Peyer's patch (tissue), 4 donors: ENCODE measurements at regions not wholly inside any gene's neighbourhood (a gene's known extent, or its start where the extent isn't known, plus 50 kb on each side); places are given as distances from the start of the nearest gene placed in this dataset.
"Not testable (repeated sequence)": the region's sequence is repeated elsewhere in the genome, so short reads cannot be mapped to it uniquely, and the experiment has no call there.

Experiments
- DNase-seq, 3 donors: peaks; one replicate each; pipeline ENCODE4 v3.0.0-alpha.2; 2017 to 2019
- H3K27ac ChIP-seq, 4 donors: fragments of 200-600 bp; sonication (generic); one replicate each; pipeline ENCODE4 v1.5.1; 2016 to 2019
- H3K27me3 ChIP-seq, 2 donors: fragments of 200-600 bp; sonication (generic); one replicate each; pipeline ENCODE4 v1.5.1; 2019
- H3K36me3 ChIP-seq, 3 donors: fragments of 200-600 bp; sonication (generic); one replicate each; pipeline ENCODE4 v1.5.1; 2016 to 2019
- H3K4me1 ChIP-seq, 4 donors: fragments of 200-600 bp; sonication (generic); one replicate each; pipeline ENCODE4 v1.5.1; 2016 to 2019
- H3K4me3 ChIP-seq, 4 donors: fragments of 200-600 bp; sonication (generic); 1 replicate in 3 of 4; 2 replicates in 1 of 4; pipeline ENCODE4 v1.5.1; 2016 to 2019; ENCODE audit warnings: mild to moderate bottlenecking in 1 of 4
- H3K9me3 ChIP-seq, 4 donors: fragments of 200-600 bp; sonication (generic); one replicate each; pipeline ENCODE4 v1.5.1; 2016 to 2019; ENCODE audit warnings: mild to moderate bottlenecking in 1 of 4
- CTCF ChIP-seq, 6 experiments: fragments of 450-650 bp in 4 of 6; fragments of 200-600 bp in 2 of 6; sonication (generic) in 1 of 6; IDR thresholded peaks; one replicate each; pipeline ENCODE4 v1.5.1; 2017 to 2019; ENCODE audit warnings: antibody characterized with exemption in 6 of 6, mild to moderate bottlenecking in 3 of 6, moderate library complexity in 1 of 6
- POLR2A ChIP-seq, 2 donors: fragments of 450-650 bp; IDR thresholded peaks; one replicate each; pipeline ENCODE4 v1.5.1; 2017; ENCODE audit warnings: antibody characterized with exemption in 2 of 2, mild to moderate bottlenecking in 2 of 2, moderate library complexity in 2 of 2

- Histone ChIP-seq H3K4me3 (no peak overlapping the region), H3K9me3 (peaks cover 0 to 27% (median 12%) of the 10 kb centered on the region in 4 donors), H3K4me1 (peaks cover 0 to 8% (median 0%) of the 10 kb centered on the region in 4 donors), H3K36me3 (no peaks in the 10 kb centered on the region), H3K27me3 (no peaks in the 10 kb centered on the region), H3K27ac (no peak overlapping the region)
- DNase-seq, result peak in 2 of 3 donors; percentile 39 to 43
- TF ChIP-seq CTCF (IDR thresholded peaks at IDR 0.05), result no peak
- no peak for TF ChIP-seq POLR2A (IDR thresholded peaks at IDR 0.05)
Measured at GRCh38 chr15:20344601-20345400, 196.8 kb downstream of the GOLGA6L6 start.

GRCh38 chr15:20343395-20344211 is 198.0 kb downstream of the GOLGA6L6 start:
- H3K27ac ChIP-seq, H3K27me3 ChIP-seq, H3K4me1 ChIP-seq, H3K4me3 ChIP-seq, H3K36me3 ChIP-seq: not testable (repeated sequence)
- peaks cover 0 to 27% (median 12%) of the 10 kb centered on the region in 4 donors for H3K9me3 ChIP-seq
- peak; percentile 17 to 55 (median 47) for DNase-seq

- DNase-seq, result peak; percentile 15 to 47 (median 34)
- H3K27me3 ChIP-seq, H3K27ac ChIP-seq, H3K36me3 ChIP-seq, H3K4me3 ChIP-seq, H3K4me1 ChIP-seq: not testable (repeated sequence)
- peaks cover 0 to 27% (median 12%) of the 10 kb centered on the region in 4 donors for H3K9me3 ChIP-seq
Measured at GRCh38 chr15:20342601-20343394, 198.8 kb downstream of the GOLGA6L6 start.

- TF ChIP-seq CTCF (IDR thresholded peaks at IDR 0.05) (no peak), POLR2A (IDR thresholded peaks at IDR 0.05) (no peak)
- Histone ChIP-seq H3K4me3 (no peak overlapping the region), H3K27me3 (no peaks in the 10 kb centered on the region), H3K9me3 (peaks cover 0 to 27% (median 10%) of the 10 kb centered on the region in 4 donors), H3K36me3 (no peaks in the 10 kb centered on the region), H3K4me1 (peaks cover 0 to 8% (median 0%) of the 10 kb centered on the region in 4 donors), H3K27ac (no peak overlapping the region)
- peak; percentile 76 to 79 (median 78) for DNase-seq
Measured at GRCh38 chr15:20341901-20342600, 199.5 kb downstream of the GOLGA6L6 start.

GRCh38 chr15:20340931-20341661 is 200.5 kb downstream of the GOLGA6L6 start:
- Histone ChIP-seq H3K27me3 (no peaks in the 10 kb centered on the region), H3K36me3 (no peaks in the 10 kb centered on the region), H3K9me3 (peaks cover 0 to 23% (median 6%) of the 10 kb centered on the region in 4 donors), H3K4me3 (no peak overlapping the region), H3K4me1 (peaks cover 0 to 8% (median 0%) of the 10 kb centered on the region in 4 donors), H3K27ac (no peak overlapping the region)
- TF ChIP-seq CTCF (IDR thresholded peaks at IDR 0.05), result peak in 1 of 6 experiments; percentile 12
- TF ChIP-seq POLR2A (IDR thresholded peaks at IDR 0.05), result no peak
- DNase-seq, result peak; percentile 78 to 82 (median 79)
